ENCODE measurements at regions not wholly inside any gene's neighbourhood (a gene's known extent, or its start where the extent isn't known, plus 50 kb on each side); places are given as distances from the start of the nearest gene placed in this dataset.

DNA sequence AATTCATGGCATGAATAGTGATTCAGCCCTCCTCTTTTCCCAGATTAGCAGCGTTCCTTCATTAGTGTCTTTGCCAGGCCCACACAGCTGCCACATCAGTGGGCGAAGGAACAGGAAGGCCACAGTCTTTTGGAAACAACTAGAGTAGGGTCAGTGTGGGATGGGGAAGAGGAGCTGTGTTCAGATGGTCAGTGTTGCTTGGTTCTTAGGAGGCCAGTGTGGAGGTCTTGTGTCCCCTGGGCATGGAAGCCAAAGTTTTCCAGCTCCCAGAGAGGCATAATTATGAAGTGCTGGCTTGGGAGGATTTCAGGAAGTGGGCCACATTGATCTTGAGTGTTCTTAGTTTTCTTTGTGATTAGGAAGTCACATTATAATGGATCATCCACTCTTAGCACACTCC lies 269.6 kb downstream of the PSAT1 start:
- TF ChIP-seq, protein P1, sequence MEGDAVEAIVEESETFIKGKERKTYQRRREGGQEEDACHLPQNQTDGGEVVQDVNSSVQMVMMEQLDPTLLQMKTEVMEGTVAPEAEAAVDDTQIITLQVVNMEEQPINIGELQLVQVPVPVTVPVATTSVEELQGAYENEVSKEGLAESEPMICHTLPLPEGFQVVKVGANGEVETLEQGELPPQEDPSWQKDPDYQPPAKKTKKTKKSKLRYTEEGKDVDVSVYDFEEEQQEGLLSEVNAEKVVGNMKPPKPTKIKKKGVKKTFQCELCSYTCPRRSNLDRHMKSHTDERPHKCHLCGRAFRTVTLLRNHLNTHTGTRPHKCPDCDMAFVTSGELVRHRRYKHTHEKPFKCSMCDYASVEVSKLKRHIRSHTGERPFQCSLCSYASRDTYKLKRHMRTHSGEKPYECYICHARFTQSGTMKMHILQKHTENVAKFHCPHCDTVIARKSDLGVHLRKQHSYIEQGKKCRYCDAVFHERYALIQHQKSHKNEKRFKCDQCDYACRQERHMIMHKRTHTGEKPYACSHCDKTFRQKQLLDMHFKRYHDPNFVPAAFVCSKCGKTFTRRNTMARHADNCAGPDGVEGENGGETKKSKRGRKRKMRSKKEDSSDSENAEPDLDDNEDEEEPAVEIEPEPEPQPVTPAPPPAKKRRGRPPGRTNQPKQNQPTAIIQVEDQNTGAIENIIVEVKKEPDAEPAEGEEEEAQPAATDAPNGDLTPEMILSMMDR (IDR thresholded peaks at IDR 0.05), result no peak
- no peak for TF ChIP-seq POLR2A (IDR thresholded peaks at IDR 0.05)

All from uterus (tissue), 2 donors.